DND-41 (cell line): ENCODE measurements at regions not wholly inside any gene's neighbourhood (a gene's known extent, or its start where the extent isn't known, plus 50 kb on each side); places are given as distances from the start of the nearest gene placed in this dataset.

Experiments
- ATAC-seq: fragments of 200-7000 bp; cut with Tn5 transposase; 3 replicates; pipeline ENCODE4 v1.9.1; 2021; ENCODE audit warnings: low read depth; ENCODE audit not compliant: insufficient read depth
- DNase-seq: peaks from one replicate; pipeline ENCODE4 v3.0.0-alpha.2; 2020
- H2AFZ ChIP-seq: 2 replicates; pipeline ENCODE4 v1.6.0; 2012; ENCODE audit warnings: low read depth, low read length
- H3K27ac ChIP-seq: 2 replicates; pipeline ENCODE4 v1.5.1; 2012; ENCODE audit warnings: low read length, inconsistent platforms
- H3K27me3 ChIP-seq: fragments of 200-600 bp; sonication (generic); 2 replicates; pipeline ENCODE4 v1.6.0; 2012; ENCODE audit warnings: low read length, mild to moderate bottlenecking, inconsistent platforms; ENCODE audit not compliant: insufficient read depth, poor library complexity
- H3K36me3 ChIP-seq: 2 replicates; pipeline ENCODE4 v1.5.1; 2012; ENCODE audit warnings: low read length, inconsistent platforms; ENCODE audit not compliant: insufficient read depth
- H3K4me1 ChIP-seq: 2 replicates; pipeline ENCODE4 v1.5.1; 2012; ENCODE audit warnings: mild to moderate bottlenecking, low read length; ENCODE audit not compliant: insufficient read depth
- H3K4me2 ChIP-seq: 2 replicates; pipeline ENCODE4 v1.6.0; 2012; ENCODE audit warnings: mild to moderate bottlenecking, moderate library complexity, low read length, inconsistent platforms; ENCODE audit not compliant: insufficient read depth
- H3K4me3 ChIP-seq, 2 experiments: fragments of 200-600 bp in 1 of 2; shearing (Covaris generic) in 1 of 2; 2 replicates each; pipeline ENCODE4 v1.5.1; 2012 to 2016; ENCODE audit warnings: inconsistent platforms in 2 of 2, low read length in 2 of 2, mild to moderate bottlenecking in 2 of 2, low read depth in 1 of 2, moderate library complexity in 1 of 2
- H3K79me2 ChIP-seq: 2 replicates; pipeline ENCODE4 v1.6.0; 2012; ENCODE audit warnings: low read length, inconsistent platforms; ENCODE audit not compliant: insufficient read depth
- H3K9ac ChIP-seq: 2 replicates; pipeline ENCODE4 v1.6.0; 2012; ENCODE audit warnings: low read depth, mild to moderate bottlenecking, inconsistent platforms, low read length, moderate library complexity
- H3K9me3 ChIP-seq: 2 replicates; pipeline ENCODE4 v1.5.1; 2012; ENCODE audit warnings: low read length, moderate library complexity, mild to moderate bottlenecking, inconsistent platforms; ENCODE audit not compliant: insufficient read depth, severe bottlenecking
- H4K20me1 ChIP-seq: 2 replicates; pipeline ENCODE4 v1.6.0; 2012; ENCODE audit warnings: low read length; ENCODE audit not compliant: insufficient read depth
- CTCF ChIP-seq: IDR thresholded peaks from 2 replicates; pipeline ENCODE4 v1.5.1; 2012; ENCODE audit warnings: borderline replicate concordance, low read length, moderate library complexity, mild to moderate bottlenecking; ENCODE audit not compliant: poor library complexity, severe bottlenecking; ENCODE audit errors: extremely low read depth
- EZH2 ChIP-seq: IDR thresholded peaks from 3 replicates; pipeline ENCODE4 v1.6.1; 2012; ENCODE audit warnings: borderline replicate concordance, low read depth, mild to moderate bottlenecking, moderate library complexity, low read length, inconsistent platforms; ENCODE audit not compliant: severe bottlenecking

- no peak overlapping the region for H3K4me2 ChIP-seq
- no peaks in the 10 kb centered on the region for H3K9me3 ChIP-seq
- no peaks in the 10 kb centered on the region for H3K27me3 ChIP-seq
- H3K9ac ChIP-seq, result no peak overlapping the region
- H3K27ac ChIP-seq, result no peak overlapping the region
- no peak for DNase-seq
- no peak overlapping the region for H3K4me3 ChIP-seq
- TF ChIP-seq CTCF (no peak), EZH2 (no peak)
- no peak overlapping the region for H2AFZ ChIP-seq
- no peak for ATAC-seq
- H3K36me3 ChIP-seq, result no peaks in the 10 kb centered on the region
- H4K20me1 ChIP-seq, result no peaks in the 10 kb centered on the region
- no peaks in the 10 kb centered on the region for H3K4me1 ChIP-seq
- H3K79me2 ChIP-seq, result no peaks in the 10 kb centered on the region
These were observed 125.7 kb upstream of the BTBD3 start for GRCh38 chr20:11791835-11792567.

GRCh38 chr20:11792568-11792953 is 125.1 kb upstream of the BTBD3 start:
- Histone ChIP-seq H3K4me3 (no peak overlapping the region), H3K27me3 (no peaks in the 10 kb centered on the region), H2AFZ (no peak overlapping the region), H3K36me3 (no peaks in the 10 kb centered on the region), H3K9ac (no peak overlapping the region), H3K27ac (no peak overlapping the region), H4K20me1 (no peaks in the 10 kb centered on the region), H3K9me3 (no peaks in the 10 kb centered on the region), H3K4me1 (no peaks in the 10 kb centered on the region), H3K79me2 (no peaks in the 10 kb centered on the region), H3K4me2 (no peak overlapping the region)
- ATAC-seq (no peak), DNase-seq (no peak)
- no peak for TF ChIP-seq CTCF
- no peak for TF ChIP-seq EZH2

GRCh38 chr20:11794525-11794924 is 123.2 kb upstream of the BTBD3 start:
- no peak for ATAC-seq
- H3K27ac ChIP-seq, result no peak overlapping the region
- no peak overlapping the region for H3K4me2 ChIP-seq
- no peaks in the 10 kb centered on the region for H4K20me1 ChIP-seq
- no peaks in the 10 kb centered on the region for H3K9me3 ChIP-seq
- no peaks in the 10 kb centered on the region for H3K36me3 ChIP-seq
- H3K4me1 ChIP-seq, result no peaks in the 10 kb centered on the region
- no peak overlapping the region for H2AFZ ChIP-seq
- TF ChIP-seq EZH2, result no peak
- no peak for TF ChIP-seq CTCF
- H3K79me2 ChIP-seq, result no peaks in the 10 kb centered on the region
- no peak for DNase-seq
- no peak overlapping the region for H3K4me3 ChIP-seq
- no peaks in the 10 kb centered on the region for H3K27me3 ChIP-seq
- H3K9ac ChIP-seq, result no peak overlapping the region
